ENCODE measurements at regions not wholly inside any gene's neighbourhood (a gene's known extent, or its start where the extent isn't known, plus 50 kb on each side); places are given as distances from the start of the nearest gene placed in this dataset.

- TF ChIP-seq CTCF (IDR thresholded peaks at IDR 0.05): no peak
- TF ChIP-seq EP300 (IDR thresholded peaks at IDR 0.05): no peak
- no peak for TF ChIP-seq POLR2A (IDR thresholded peaks at IDR 0.05)
- TF ChIP-seq POLR2AphosphoS5 (IDR thresholded peaks at IDR 0.05): no peak
Observed at GRCh38 chr5:85656050-85656449, 961.7 kb upstream of the COX7C start.

Measured in gastroesophageal sphincter (tissue), 3 donors.